ENCODE measurements at regions not wholly inside any gene's neighbourhood (a gene's known extent, or its start where the extent isn't known, plus 50 kb on each side); places are given as distances from the start of the nearest gene placed in this dataset.

- DNase-seq (ENCODE audit: insufficient read length, low spot score, missing footprints), result no peak
- H3K79me2 ChIP-seq (ENCODE audit: insufficient read depth, low read length), result no peaks in the 10 kb centered on the region
- H3K27ac ChIP-seq (ENCODE audit: low read depth, low read length), result no peak overlapping the region
- peaks cover 3% of the 10 kb centered on the region for H3K9me3 ChIP-seq (ENCODE audit: low read depth, low read length)
- no peak for TF ChIP-seq CTCF (IDR thresholded peaks at IDR 0.05; ENCODE audit: extremely low read depth, low read depth, low read length)
- no peak overlapping the region for H2AFZ ChIP-seq (ENCODE audit: low read length)
- H4K20me1 ChIP-seq (ENCODE audit: insufficient read depth, low read length), result no peaks in the 10 kb centered on the region
- no peaks in the 10 kb centered on the region for H3K36me3 ChIP-seq (ENCODE audit: insufficient read depth, low read length)
- no peak overlapping the region for H3K4me2 ChIP-seq (ENCODE audit: insufficient read depth, low read length)
- H3K27me3 ChIP-seq (ENCODE audit: insufficient read depth, low read length), result no peaks in the 10 kb centered on the region
- no peak overlapping the region for H3K4me3 ChIP-seq (ENCODE audit: insufficient read depth, low read length)
- no peaks in the 10 kb centered on the region for H3K4me1 ChIP-seq (ENCODE audit: insufficient read depth, low read length)
Measured at GRCh38 chr5:30113542-30113941, 1079.9 kb upstream of the CDH6 start.

- H3K79me2 ChIP-seq (ENCODE audit: insufficient read depth, low read length), result no peaks in the 10 kb centered on the region
- no peaks in the 10 kb centered on the region for H3K4me1 ChIP-seq (ENCODE audit: insufficient read depth, low read length)
- no peak for TF ChIP-seq CTCF (IDR thresholded peaks at IDR 0.05; ENCODE audit: extremely low read depth, low read depth, low read length)
- H3K4me2 ChIP-seq (ENCODE audit: insufficient read depth, low read length), result no peak overlapping the region
- no peak overlapping the region for H3K27ac ChIP-seq (ENCODE audit: low read depth, low read length)
- H4K20me1 ChIP-seq (ENCODE audit: insufficient read depth, low read length), result no peaks in the 10 kb centered on the region
- peaks cover 3% of the 10 kb centered on the region for H3K9me3 ChIP-seq (ENCODE audit: low read depth, low read length)
- no peak overlapping the region for H2AFZ ChIP-seq (ENCODE audit: low read length)
- no peak for DNase-seq (ENCODE audit: insufficient read length, low spot score, missing footprints)
- H3K36me3 ChIP-seq (ENCODE audit: insufficient read depth, low read length), result no peaks in the 10 kb centered on the region
- H3K27me3 ChIP-seq (ENCODE audit: insufficient read depth, low read length), result no peaks in the 10 kb centered on the region
- H3K4me3 ChIP-seq (ENCODE audit: insufficient read depth, low read length), result no peak overlapping the region
Measured at GRCh38 chr5:30112867-30113266, 1080.6 kb upstream of the CDH6 start.

- Histone ChIP-seq H3K4me3 (ENCODE audit: insufficient read depth, low read length) (no peak overlapping the region), H3K36me3 (ENCODE audit: insufficient read depth, low read length) (no peaks in the 10 kb centered on the region), H3K9me3 (ENCODE audit: low read depth, low read length) (peaks cover 3% of the 10 kb centered on the region), H3K27ac (ENCODE audit: low read depth, low read length) (no peak overlapping the region), H4K20me1 (ENCODE audit: insufficient read depth, low read length) (no peaks in the 10 kb centered on the region), H3K27me3 (ENCODE audit: insufficient read depth, low read length) (no peaks in the 10 kb centered on the region), H3K79me2 (ENCODE audit: insufficient read depth, low read length) (no peaks in the 10 kb centered on the region), H3K4me1 (ENCODE audit: insufficient read depth, low read length) (no peaks in the 10 kb centered on the region), H3K4me2 (ENCODE audit: insufficient read depth, low read length) (no peak overlapping the region), H2AFZ (ENCODE audit: low read length) (no peak overlapping the region)
- DNase-seq (ENCODE audit: insufficient read length, low spot score, missing footprints), result no peak
- no peak for TF ChIP-seq CTCF (IDR thresholded peaks at IDR 0.05; ENCODE audit: extremely low read depth, low read depth, low read length)
Measured at GRCh38 chr5:30108051-30108450, 1085.4 kb upstream of the CDH6 start.

- Histone ChIP-seq H3K27me3 (ENCODE audit: insufficient read depth, low read length) (no peaks in the 10 kb centered on the region), H3K36me3 (ENCODE audit: insufficient read depth, low read length) (no peaks in the 10 kb centered on the region), H3K79me2 (ENCODE audit: insufficient read depth, low read length) (no peaks in the 10 kb centered on the region), H3K9me3 (ENCODE audit: low read depth, low read length) (peaks cover 3% of the 10 kb centered on the region), H4K20me1 (ENCODE audit: insufficient read depth, low read length) (no peaks in the 10 kb centered on the region), H3K4me1 (ENCODE audit: insufficient read depth, low read length) (no peaks in the 10 kb centered on the region), H3K4me3 (ENCODE audit: insufficient read depth, low read length) (no peak overlapping the region), H2AFZ (ENCODE audit: low read length) (no peak overlapping the region), H3K27ac (ENCODE audit: low read depth, low read length) (no peak overlapping the region), H3K4me2 (ENCODE audit: insufficient read depth, low read length) (no peak overlapping the region)
- no peak for TF ChIP-seq CTCF (IDR thresholded peaks at IDR 0.05; ENCODE audit: extremely low read depth, low read depth, low read length)
- DNase-seq (ENCODE audit: insufficient read length, low spot score, missing footprints), result no peak
Measured at GRCh38 chr5:30106596-30106995, 1086.9 kb upstream of the CDH6 start.

Data from osteoblast (primary cell).